ENCODE measurements at regions not wholly inside any gene's neighbourhood (a gene's known extent, or its start where the extent isn't known, plus 50 kb on each side); places are given as distances from the start of the nearest gene placed in this dataset.

DNA sequence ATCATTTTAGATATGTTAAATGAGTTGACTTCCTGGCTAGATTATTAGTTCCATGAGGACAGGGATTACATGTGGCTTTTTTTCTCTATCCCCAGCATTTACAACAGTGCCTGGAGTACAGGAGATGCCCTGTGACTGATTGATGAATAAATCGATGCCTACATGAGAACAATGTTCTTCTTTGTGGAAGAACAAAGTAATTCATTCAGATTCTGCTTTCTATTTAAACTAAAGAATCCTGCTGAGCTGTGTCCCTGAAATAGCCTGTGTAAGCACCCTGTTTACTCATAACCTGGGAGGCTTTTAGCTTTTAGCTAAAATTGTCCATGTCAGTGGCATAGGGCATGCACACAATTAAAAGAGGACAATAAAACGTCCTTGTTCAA lies 125.1 kb upstream of the BTBD3 start:
- TF ChIP-seq SNAI2 (CRISPR knock-in tag; IDR thresholded peaks at IDR 0.05) (no peak), ZNF70 (CRISPR knock-in tag; IDR thresholded peaks at IDR 0.05) (no peak)
- TF ChIP-seq, protein P1, sequence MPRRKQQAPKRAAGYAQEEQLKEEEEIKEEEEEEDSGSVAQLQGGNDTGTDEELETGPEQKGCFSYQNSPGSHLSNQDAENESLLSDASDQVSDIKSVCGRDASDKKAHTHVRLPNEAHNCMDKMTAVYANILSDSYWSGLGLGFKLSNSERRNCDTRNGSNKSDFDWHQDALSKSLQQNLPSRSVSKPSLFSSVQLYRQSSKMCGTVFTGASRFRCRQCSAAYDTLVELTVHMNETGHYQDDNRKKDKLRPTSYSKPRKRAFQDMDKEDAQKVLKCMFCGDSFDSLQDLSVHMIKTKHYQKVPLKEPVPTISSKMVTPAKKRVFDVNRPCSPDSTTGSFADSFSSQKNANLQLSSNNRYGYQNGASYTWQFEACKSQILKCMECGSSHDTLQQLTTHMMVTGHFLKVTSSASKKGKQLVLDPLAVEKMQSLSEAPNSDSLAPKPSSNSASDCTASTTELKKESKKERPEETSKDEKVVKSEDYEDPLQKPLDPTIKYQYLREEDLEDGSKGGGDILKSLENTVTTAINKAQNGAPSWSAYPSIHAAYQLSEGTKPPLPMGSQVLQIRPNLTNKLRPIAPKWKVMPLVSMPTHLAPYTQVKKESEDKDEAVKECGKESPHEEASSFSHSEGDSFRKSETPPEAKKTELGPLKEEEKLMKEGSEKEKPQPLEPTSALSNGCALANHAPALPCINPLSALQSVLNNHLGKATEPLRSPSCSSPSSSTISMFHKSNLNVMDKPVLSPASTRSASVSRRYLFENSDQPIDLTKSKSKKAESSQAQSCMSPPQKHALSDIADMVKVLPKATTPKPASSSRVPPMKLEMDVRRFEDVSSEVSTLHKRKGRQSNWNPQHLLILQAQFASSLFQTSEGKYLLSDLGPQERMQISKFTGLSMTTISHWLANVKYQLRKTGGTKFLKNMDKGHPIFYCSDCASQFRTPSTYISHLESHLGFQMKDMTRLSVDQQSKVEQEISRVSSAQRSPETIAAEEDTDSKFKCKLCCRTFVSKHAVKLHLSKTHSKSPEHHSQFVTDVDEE (CRISPR knock-in tag; IDR thresholded peaks at IDR 0.05): no peak
